Tibial nerve (tissue), 3 donors: ENCODE measurements at regions not wholly inside any gene's neighbourhood (a gene's known extent, or its start where the extent isn't known, plus 50 kb on each side); places are given as distances from the start of the nearest gene placed in this dataset.

Experiments used
- POLR2A ChIP-seq, 2 donors: fragments of 450-650 bp; IDR thresholded peaks; one replicate each; pipeline ENCODE4 v1.6.1; 2017; ENCODE audit warnings: antibody characterized with exemption in 2 of 2, mild to moderate bottlenecking in 2 of 2, moderate library complexity in 2 of 2
- TF ChIP-seq, protein P1 (sequence below), 5 experiments: fragments of 200-600 bp in 3 of 5; fragments of 450-650 bp in 2 of 5; sonication (generic) in 3 of 5; IDR thresholded peaks; one replicate each; pipeline ENCODE4 v1.5.1; 2016 to 2019; ENCODE audit warnings: antibody characterized with exemption in 5 of 5, mild to moderate bottlenecking in 3 of 5, moderate library complexity in 2 of 5

- no peak for TF ChIP-seq POLR2A (IDR thresholded peaks at IDR 0.05)
- TF ChIP-seq, protein P1, sequence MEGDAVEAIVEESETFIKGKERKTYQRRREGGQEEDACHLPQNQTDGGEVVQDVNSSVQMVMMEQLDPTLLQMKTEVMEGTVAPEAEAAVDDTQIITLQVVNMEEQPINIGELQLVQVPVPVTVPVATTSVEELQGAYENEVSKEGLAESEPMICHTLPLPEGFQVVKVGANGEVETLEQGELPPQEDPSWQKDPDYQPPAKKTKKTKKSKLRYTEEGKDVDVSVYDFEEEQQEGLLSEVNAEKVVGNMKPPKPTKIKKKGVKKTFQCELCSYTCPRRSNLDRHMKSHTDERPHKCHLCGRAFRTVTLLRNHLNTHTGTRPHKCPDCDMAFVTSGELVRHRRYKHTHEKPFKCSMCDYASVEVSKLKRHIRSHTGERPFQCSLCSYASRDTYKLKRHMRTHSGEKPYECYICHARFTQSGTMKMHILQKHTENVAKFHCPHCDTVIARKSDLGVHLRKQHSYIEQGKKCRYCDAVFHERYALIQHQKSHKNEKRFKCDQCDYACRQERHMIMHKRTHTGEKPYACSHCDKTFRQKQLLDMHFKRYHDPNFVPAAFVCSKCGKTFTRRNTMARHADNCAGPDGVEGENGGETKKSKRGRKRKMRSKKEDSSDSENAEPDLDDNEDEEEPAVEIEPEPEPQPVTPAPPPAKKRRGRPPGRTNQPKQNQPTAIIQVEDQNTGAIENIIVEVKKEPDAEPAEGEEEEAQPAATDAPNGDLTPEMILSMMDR (IDR thresholded peaks at IDR 0.05): no peak
These were observed 79.9 kb upstream of the EGFL6 start for GRCh38 chrX:13489454-13489853.
